UCSD-AML1 (cell line): ENCODE measurements at regions not wholly inside any gene's neighbourhood (a gene's known extent, or its start where the extent isn't known, plus 50 kb on each side); places are given as distances from the start of the nearest gene placed in this dataset.

Experiments
- DNase-seq: peaks from one replicate; lab custom pipeline; 2025; ENCODE audit not compliant: unreplicated experiment; lab: John Stamatoyannopoulos, UW

DNA sequence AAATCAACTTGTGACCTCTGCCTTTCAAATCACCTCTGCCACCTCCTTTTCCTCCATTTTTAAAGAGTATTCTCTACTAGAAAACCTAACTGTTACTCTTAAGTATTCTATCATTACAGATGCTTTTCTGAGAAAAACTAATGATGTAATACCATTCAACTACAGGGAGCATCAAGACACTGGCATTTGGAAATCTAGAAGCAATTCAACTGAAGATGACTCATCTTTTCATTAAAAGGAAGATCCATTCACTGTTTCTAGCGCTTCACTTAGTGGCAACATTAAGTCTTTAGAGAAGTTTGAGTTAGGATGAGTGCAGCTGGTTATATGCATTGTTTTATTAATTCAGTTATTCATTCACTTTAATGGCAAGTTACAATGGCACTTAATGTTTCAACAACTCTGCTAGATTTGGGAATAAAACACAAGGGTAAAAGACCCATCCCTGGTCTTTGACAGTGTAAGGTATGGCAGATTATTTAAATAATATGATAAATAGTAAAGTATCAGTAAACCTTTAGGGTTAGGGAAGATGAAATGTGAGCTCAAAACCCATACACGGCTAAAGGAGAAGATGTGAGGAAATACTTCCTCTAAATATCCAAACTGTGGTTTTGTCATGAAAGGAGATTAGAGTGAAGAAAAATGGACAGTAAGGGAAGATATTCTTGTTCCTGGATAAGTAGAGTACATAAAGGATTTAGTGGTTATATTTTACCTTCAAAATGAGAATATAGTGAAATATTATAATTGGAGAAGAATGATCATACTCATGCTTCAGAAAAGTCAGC is 61.7 kb downstream of the KCNJ2 start:
- no peak for DNase-seq

- DNase-seq: no peak
Measured at GRCh38 chr17:70232466-70232865, 63.1 kb downstream of the KCNJ2 start.

- DNase-seq: no peak
Measured at GRCh38 chr17:70235252-70235651, 65.9 kb downstream of the KCNJ2 start.

DNA sequence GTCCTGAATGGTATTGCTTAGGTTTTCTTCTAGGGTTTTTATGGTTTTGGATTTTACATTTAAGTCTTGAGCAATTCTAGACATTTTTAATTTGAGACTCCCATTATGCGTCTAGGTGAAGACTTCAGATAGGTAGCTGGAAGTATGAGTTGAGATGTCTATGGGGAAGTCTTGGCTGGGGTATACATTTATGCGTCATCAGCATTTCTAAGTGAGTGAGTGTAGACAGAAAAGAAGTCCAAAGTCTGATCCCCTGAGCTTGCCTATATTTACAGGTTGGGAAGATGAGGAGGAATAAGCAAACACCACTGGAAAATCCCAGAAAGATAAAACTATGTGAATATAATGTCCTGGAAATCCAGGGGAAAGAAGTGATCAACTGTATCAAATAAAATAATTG is 68.9 kb downstream of the KCNJ2 start:
- no peak for DNase-seq

DNA sequence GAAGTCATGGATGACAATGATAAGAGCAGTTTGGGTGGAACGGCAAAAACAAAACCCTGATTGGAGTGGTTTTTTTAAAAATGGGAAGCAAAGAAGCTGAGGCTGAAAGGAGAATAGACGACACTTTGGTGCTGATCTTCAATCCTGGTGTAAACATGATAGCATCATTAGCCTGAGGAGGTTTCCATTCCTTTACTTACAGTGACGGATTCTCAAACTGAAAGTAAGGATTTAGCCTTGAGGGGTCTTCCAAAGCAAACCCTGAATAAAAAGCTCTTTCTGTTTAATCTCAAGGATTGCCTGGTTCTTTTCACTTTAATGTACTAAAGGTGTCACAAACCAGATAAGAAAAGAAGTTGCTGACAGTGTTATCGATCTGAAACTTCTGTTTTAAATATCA is 69.3 kb downstream of the KCNJ2 start:
- no peak for DNase-seq

GRCh38 chr17:70239391-70239826 is 70.1 kb downstream of the KCNJ2 start:
- DNase-seq: no peak

- no peak for DNase-seq
Measured at GRCh38 chr17:70241071-70241470, 71.7 kb downstream of the KCNJ2 start.

GRCh38 chr17:70242781-70243437 is 73.6 kb downstream of the KCNJ2 start:
- DNase-seq: no peak

DNA sequence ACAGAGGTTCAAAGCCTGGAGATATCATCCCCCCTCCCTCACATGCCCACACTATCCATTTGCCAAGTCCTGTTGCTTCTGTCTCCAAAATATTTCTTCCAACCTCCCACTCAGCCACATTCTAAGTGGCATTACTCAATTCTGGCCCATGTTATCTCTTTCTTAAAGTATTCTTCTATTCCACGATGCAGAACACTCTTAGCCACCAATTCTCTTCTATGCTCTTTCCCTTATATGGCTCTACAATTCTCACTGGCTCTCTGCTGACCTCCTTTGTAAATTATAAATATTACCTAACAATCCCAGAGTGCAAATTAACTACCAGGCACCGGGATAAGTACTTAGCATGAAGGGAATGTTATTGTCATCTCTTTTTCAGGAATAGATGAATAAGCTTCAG is 82.4 kb downstream of the KCNJ2 start:
- no peak for DNase-seq

GRCh38 chr17:70254735-70255460 is 85.6 kb downstream of the KCNJ2 start:
- DNase-seq: no peak

DNA sequence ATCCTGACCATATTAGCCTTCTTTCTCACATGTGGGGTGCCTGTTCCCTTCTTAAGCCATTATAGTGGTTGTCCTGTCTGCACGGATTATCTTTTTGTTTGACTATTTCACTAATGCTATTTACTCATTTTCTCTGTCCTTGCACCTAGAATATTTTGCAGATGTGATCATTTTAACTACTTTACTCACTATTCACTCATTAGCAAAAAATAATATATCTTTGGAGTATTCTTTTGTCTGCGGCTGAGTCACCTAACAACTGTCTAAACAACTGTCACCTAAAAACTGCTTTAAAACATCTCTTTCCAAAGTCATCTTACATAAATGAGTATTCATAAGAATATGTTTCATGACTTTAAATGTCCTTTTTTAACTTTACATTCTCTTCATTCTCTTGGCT is 87.4 kb downstream of the KCNJ2 start:
- DNase-seq: no peak

DNA sequence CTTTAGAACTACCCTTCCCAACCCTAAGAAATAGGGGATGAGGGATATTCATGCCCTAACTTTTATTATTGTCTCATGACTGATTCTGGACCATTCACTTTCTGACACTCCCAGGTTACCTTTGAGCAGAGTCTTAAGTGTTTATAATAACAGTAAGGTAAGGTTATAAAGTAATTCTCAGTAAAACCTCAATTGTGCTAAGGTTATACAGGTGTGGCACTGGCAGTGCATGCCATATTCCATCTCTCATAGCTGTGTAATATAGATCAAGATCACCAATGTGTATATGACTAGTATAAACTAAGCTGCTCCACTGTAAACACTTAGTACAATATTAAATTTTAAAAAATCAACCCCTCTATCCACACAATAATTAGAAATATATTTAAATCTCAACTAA is 89.1 kb downstream of the KCNJ2 start:
- DNase-seq: no peak

- DNase-seq: no peak
Measured at GRCh38 chr17:70259400-70259799, 90.1 kb downstream of the KCNJ2 start.

GRCh38 chr17:70261170-70261569 is 91.8 kb downstream of the KCNJ2 start:
- DNase-seq: no peak

GRCh38 chr17:70265471-70265870 is 96.1 kb downstream of the KCNJ2 start:
- no peak for DNase-seq

GRCh38 chr17:70266394-70266793 is 97.1 kb downstream of the KCNJ2 start:
- no peak for DNase-seq

GRCh38 chr17:70268383-70268782 is 99.1 kb downstream of the KCNJ2 start:
- DNase-seq: no peak

DNA sequence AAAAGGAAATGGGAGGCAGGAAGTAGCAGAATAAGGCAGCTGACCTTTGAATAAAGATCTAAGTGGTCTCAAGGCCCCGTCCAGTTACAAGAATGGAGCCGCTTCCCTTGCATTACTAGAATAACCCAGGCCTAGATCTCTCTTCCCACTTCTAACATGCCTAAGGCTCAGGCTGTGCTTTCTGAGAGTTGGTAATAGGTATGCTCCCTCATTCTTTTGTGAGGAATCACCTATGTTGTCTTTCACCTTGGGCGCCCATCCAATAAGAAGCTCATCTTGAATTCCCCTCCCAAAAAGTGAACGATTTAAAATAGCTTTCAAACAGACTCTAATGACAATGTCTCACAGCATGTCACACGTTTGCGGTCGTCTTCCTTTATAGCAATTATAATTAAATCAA is 101.2 kb downstream of the KCNJ2 start:
- no peak for DNase-seq

DNA sequence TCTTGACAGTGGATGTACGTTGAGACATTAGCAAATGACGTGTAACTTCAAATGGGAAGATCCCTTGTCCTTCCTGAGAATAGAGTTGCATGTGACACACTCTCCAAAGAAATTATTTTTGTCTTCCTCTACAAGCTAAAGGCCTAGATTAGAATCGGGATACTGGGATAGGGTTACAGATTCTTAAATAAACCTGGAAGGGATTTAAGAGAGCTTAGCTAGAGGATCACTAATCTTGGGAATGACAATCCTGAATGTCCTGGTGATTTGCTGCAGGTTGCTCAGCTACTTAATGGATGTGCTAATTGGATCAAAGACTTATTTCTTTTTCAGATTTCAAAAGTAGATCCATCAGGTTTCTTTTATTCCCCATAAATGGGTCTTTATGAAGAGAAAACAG is 101.9 kb downstream of the KCNJ2 start:
- no peak for DNase-seq

GRCh38 chr17:70271672-70272071 is 102.3 kb downstream of the KCNJ2 start:
- no peak for DNase-seq

DNA sequence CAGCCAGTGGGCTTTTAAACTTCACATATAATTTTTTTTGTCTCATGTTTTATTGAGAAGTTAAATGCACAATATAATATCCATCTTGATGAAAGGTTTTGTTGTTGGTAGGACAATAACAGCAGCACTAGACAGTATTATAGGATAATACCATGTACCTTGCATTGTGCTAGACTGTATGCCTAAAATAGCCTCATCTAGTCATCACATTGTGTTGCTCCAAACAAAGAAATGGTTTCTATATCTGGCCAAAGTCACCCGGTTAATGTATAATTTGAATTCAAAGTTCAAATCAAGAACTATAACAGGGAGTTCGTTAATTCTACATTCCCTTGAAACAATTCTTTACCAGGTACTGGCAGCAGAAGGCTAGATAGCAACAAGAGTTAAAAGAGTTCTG is 104.9 kb downstream of the KCNJ2 start:
- DNase-seq: no peak

DNA sequence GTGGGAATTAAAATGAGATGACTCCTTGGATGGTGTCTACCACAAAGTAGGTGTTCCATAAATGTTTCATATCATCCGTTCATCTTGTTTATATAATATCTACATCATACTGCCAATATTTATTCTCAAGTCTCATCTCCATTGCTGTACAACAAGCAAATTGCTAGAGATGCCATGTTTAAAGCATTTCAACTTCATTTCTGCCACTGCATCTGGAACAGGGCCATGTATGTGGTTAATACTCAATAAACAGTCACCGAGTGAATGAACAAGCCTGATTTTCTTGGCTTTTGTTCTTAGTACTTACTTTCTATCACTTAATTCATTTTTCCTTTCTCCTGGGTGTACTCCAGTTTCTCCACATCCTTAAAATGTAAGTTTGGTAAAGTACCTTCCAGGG is 107.6 kb downstream of the KCNJ2 start:
- no peak for DNase-seq
